SU-DHL-6 (cell line): ENCODE measurements at regions not wholly inside any gene's neighbourhood (a gene's known extent, or its start where the extent isn't known, plus 50 kb on each side); places are given as distances from the start of the nearest gene placed in this dataset.

Experiments used
- CTCF ChIP-seq: fragments of 200-600 bp; sonication (generic); IDR thresholded peaks from one replicate; pipeline ENCODE4 v1.5.1; 2017; ENCODE audit warnings: antibody characterized with exemption, mild to moderate bottlenecking, low read length, moderate library complexity; ENCODE audit not compliant: insufficient read depth, poor library complexity, severe bottlenecking
- EZH2phosphoT487 ChIP-seq: fragments of 200-600 bp; sonication (generic), shearing (Covaris generic); conservative IDR thresholded peaks from 2 replicates; pipeline ENCODE4 v1.6.1; 2018; ENCODE audit warnings: mild to moderate bottlenecking, antibody characterized with exemption, low read length, moderate library complexity, mixed read lengths

DNA sequence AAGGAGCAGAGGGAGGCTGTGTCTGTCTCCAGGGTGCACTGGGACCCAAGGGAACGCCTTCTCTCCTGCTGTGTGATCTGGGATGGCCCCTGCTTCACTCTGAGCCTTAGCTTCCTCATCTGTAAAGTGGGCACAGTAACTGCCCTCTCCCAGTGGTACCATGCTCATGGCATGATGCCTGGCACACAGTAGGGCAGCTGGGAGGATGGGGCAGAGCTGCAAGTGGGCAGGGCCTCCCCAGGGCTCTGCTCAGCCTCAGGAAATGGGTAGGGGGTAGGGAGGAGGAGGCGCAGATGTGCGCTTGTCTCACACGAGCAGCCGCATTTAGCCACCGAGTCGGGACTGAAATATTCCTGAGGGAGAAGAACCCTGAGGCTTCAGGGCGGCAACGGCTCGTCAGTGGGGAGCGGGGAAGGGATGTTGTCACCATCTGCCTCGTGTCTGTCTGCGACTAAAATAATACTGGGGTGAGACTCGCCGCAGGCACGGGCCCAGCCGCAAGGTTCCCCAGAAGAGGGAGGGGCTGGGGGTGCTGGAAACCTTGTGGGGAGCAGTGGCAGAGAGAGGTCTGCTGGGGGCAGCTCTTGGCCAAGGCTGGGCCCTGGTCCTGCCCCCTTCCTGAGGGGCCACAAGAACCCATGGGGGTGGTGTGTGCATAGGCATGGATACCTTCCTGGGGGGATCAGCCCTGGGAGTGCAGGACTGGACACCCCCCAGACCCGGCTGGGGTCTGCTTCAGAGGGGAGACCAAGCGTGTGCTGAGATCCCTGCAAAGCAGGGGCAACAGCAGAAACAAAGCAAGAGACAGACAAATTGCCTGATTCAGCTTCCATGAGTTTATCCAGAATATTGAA, 55.2 kb upstream of the PSD2 start:
- TF ChIP-seq CTCF = no peak
- TF ChIP-seq EZH2phosphoT487 = no peak
